HepG2 (cell line): ENCODE measurements at regions not wholly inside any gene's neighbourhood (a gene's known extent, or its start where the extent isn't known, plus 50 kb on each side); places are given as distances from the start of the nearest gene placed in this dataset.

ENCODE experiments used
- ATAC-seq: fragments of 200-7000 bp; cut with Tn5 transposase; 3 replicates; pipeline ENCODE4 v1.9.1; 2020; ENCODE audit warnings: mild to moderate bottlenecking, moderate library complexity
- BruUV-seq: library from RNA; stranded (reverse); fragments of 400-500 nt; replicated peaks from 2 replicates; lab custom pipeline; 2021; lab: Mats Ljungman, UMichigan
- CTCF ChIA-PET: fragments of 300-600 bp; formaldehyde crosslinking; extraction: SDS; loops from one replicate; lab custom pipeline; 2021; ENCODE audit warnings: low total read pairs, inconsistent platforms, low intra/inter-chr PET ratio; lab: Yijun Ruan, JAX
- POLR2A ChIA-PET: fragments of 350-600 bp; sonication (Branson Sonifier 250); formaldehyde crosslinking; loops from one replicate; lab custom pipeline; 2020; ENCODE audit warnings: antibody characterized with exemption, inconsistent platforms; lab: Yijun Ruan, JAX
- DNase-seq: peaks from one replicate; pipeline ENCODE4 v3.0.0-alpha.2; 2015; ENCODE audit warnings: low spot score
- FAIRE-seq: peaks from 3 replicates; lab custom pipeline; 2011; peaks lifted over from hg19 to GRCh38; lab: Jason Lieb, UNC
- H2AFZ ChIP-seq: one replicate; pipeline ENCODE4 v1.6.1; 2011; ENCODE audit warnings: low read length, inconsistent platforms
- H3K27ac ChIP-seq: fragments of 300-600 bp; 3 replicates; pipeline ENCODE4 v1.8.0; 2011; ENCODE audit warnings: mixed run types, mild to moderate bottlenecking, mixed read lengths, low read length, inconsistent platforms; ENCODE audit not compliant: insufficient read depth; ENCODE audit errors: extremely low read length
- H3K27me3 ChIP-seq, 2 experiments: fragments of 200-600 bp in 1 of 2; 2 replicates in 1 of 2; 3 replicates in 1 of 2; pipeline versions ENCODE4 v1.6.0 to v1.8.0; 2011; ENCODE audit warnings: low read length in 2 of 2, mild to moderate bottlenecking in 2 of 2, moderate library complexity in 2 of 2, inconsistent platforms in 1 of 2; ENCODE audit not compliant: insufficient read depth in 2 of 2, control insufficient read depth in 1 of 2
- H3K36me3 ChIP-seq, 2 experiments: fragments of 200-600 bp in 1 of 2; replicated peaks in 1 of 2; 2 replicates in 1 of 2; 3 replicates in 1 of 2; pipeline versions ENCODE4 v1.5.1 to v1.8.0; 2011; ENCODE audit warnings: low read length in 2 of 2, inconsistent platforms in 1 of 2; ENCODE audit not compliant: insufficient read depth in 2 of 2, control insufficient read depth in 1 of 2
- H3K4me1 ChIP-seq: 2 replicates; pipeline ENCODE4 v1.5.1; 2012; ENCODE audit warnings: low read length, inconsistent platforms; ENCODE audit not compliant: insufficient read depth
- H3K4me2 ChIP-seq: 2 replicates; pipeline ENCODE4 v1.6.0; 2011; ENCODE audit warnings: low read depth, low read length, inconsistent platforms
- H3K4me3 ChIP-seq, 3 experiments: fragments of 200-600 bp in 1 of 3; sonication (generic), shearing (Covaris generic) in 1 of 3; replicated peaks in 1 of 3; 2 replicates each; pipeline ENCODE4 v1.5.1; 2011 to 2016; ENCODE audit warnings: low read length in 3 of 3, inconsistent platforms in 2 of 3, low read depth in 2 of 3, mild to moderate bottlenecking in 2 of 3, control low read depth in 1 of 3, mixed read lengths in 1 of 3; ENCODE audit not compliant: insufficient read depth in 1 of 3
- H3K79me2 ChIP-seq: one replicate; pipeline ENCODE4 v1.6.1; 2011; ENCODE audit warnings: low read length, inconsistent platforms; ENCODE audit not compliant: insufficient read depth
- H3K9ac ChIP-seq: 2 replicates; pipeline ENCODE4 v1.6.0; 2011; ENCODE audit warnings: mild to moderate bottlenecking, low read depth, low read length, inconsistent platforms; ENCODE audit not compliant: insufficient read depth
- H3K9me3 ChIP-seq: 2 replicates; pipeline ENCODE4 v1.5.1; 2012; ENCODE audit warnings: mild to moderate bottlenecking, low read length
- H4K20me1 ChIP-seq: 2 replicates; pipeline ENCODE4 v1.6.0; 2011; ENCODE audit warnings: inconsistent platforms, mild to moderate bottlenecking, low read length, moderate library complexity; ENCODE audit not compliant: insufficient read depth
- HNF4A ChIP-seq: sonication (generic); formaldehyde crosslinking; IDR thresholded peaks from 2 replicates; pipeline ENCODE4 v1.4.0; 2020; ENCODE audit warnings: missing genetic modification reagents
- KDM1A ChIP-seq: IDR thresholded peaks from 2 replicates; pipeline ENCODE4 v1.6.1; 2016; ENCODE audit warnings: missing compliant biosample characterization
- MATR3 ChIP-seq: sonication (generic); formaldehyde crosslinking; IDR thresholded peaks from 2 replicates; pipeline ENCODE4 v1.4.0; 2020; ENCODE audit warnings: missing genetic modification reagents
- MTF1 ChIP-seq: sonication (generic); formaldehyde crosslinking; IDR thresholded peaks from 2 replicates; pipeline ENCODE4 v1.5.0; 2020; ENCODE audit warnings: missing genetic modification reagents
- NCOA1 ChIP-seq: sonication (generic); formaldehyde crosslinking; IDR thresholded peaks from 2 replicates; pipeline ENCODE4 v1.9.0; 2021; ENCODE audit warnings: missing genetic modification reagents
- ZNF10 ChIP-seq: sonication (generic); formaldehyde crosslinking; IDR thresholded peaks from 2 replicates; pipeline ENCODE4 v1.4.0; 2020; ENCODE audit warnings: mild to moderate bottlenecking, low read depth, missing genetic modification reagents, borderline replicate concordance
- ZNF484 ChIP-seq: sonication (generic); formaldehyde crosslinking; IDR thresholded peaks from 2 replicates; pipeline ENCODE4 v1.5.1; 2020; ENCODE audit warnings: mild to moderate bottlenecking, low read depth, missing genetic modification reagents, borderline replicate concordance
- ZNF510 ChIP-seq: sonication (generic); formaldehyde crosslinking; IDR thresholded peaks from 2 replicates; pipeline ENCODE4 v1.4.0; 2020; ENCODE audit warnings: low read depth, mild to moderate bottlenecking, missing genetic modification reagents
- ZNF557 ChIP-seq: sonication (generic); formaldehyde crosslinking; IDR thresholded peaks from 2 replicates; pipeline ENCODE4 v1.4.0; 2020; ENCODE audit warnings: missing genetic modification reagents
- WGBS: methylation state at CpG from one replicate; pipeline ENCODE4 v1.1.6; 2017; ENCODE audit warnings: low lambda C conversion rate; 5-methylcytosine and 5-hydroxymethylcytosine counted together
- in situ Hi-C: cut with HindIII; loops from 2 replicates; pipeline ENCODE4 v1.10.0; 2017; ENCODE audit warnings: low pct_unique_long_range_greater_than_20kb; ENCODE audit not compliant: extremely low pct_ligation_motif_present
- intact Hi-C: fragments of 100-400 bp; cut with micrococcal nuclease; formaldehyde crosslinking; loops from one replicate; pipeline ENCODE4 v1.10.0; 2022; ENCODE audit not compliant: unreplicated experiment
- TF ChIP-seq, protein P1 (sequence below): sonication (generic); formaldehyde crosslinking; IDR thresholded peaks from 2 replicates; pipeline ENCODE4 v1.5.1; 2020; ENCODE audit warnings: missing genetic modification reagents, mild to moderate bottlenecking, borderline replicate concordance

DNA sequence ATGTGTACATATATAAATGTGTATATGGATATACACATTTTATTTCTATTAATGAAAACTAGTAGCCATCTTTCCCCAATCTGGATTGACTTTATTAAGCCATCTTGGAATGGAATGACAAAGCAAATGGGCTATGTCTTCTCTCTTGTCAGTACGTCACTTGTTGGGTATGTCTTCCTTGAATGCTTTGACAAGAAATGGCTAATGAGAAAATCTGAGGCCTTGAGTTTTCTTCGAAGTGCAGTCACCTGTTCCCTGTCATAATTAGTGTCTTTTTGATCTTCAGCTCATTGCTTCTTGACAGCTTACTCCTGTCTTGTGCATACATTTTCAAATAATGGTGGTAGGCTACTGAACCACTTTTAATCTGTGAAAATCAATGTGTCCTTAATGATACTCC is 243.2 kb upstream of the RGMB start:
- no peaks in the 10 kb centered on the region for H4K20me1 ChIP-seq
- H3K27ac ChIP-seq: no peak overlapping the region
- no peak overlapping the region for H3K4me3 ChIP-seq
- no peak for FAIRE-seq
- H3K9me3 ChIP-seq: no peaks in the 10 kb centered on the region
- in situ Hi-C loops (no loop called here), intact Hi-C loops (no loop called here)
- H3K36me3 ChIP-seq: no peaks in the 10 kb centered on the region
- H3K4me2 ChIP-seq: no peak overlapping the region
- DNase-seq: no peak
- ChIA-PET CTCF (no interaction called here), POLR2A (no interaction called here)
- no peak for TF ChIP-seq ZNF484 (CRISPR knock-in tag)
- TF ChIP-seq MTF1 (CRISPR knock-in tag): no peak
- no peak for TF ChIP-seq NCOA1 (CRISPR knock-in tag)
- TF ChIP-seq, protein P1, sequence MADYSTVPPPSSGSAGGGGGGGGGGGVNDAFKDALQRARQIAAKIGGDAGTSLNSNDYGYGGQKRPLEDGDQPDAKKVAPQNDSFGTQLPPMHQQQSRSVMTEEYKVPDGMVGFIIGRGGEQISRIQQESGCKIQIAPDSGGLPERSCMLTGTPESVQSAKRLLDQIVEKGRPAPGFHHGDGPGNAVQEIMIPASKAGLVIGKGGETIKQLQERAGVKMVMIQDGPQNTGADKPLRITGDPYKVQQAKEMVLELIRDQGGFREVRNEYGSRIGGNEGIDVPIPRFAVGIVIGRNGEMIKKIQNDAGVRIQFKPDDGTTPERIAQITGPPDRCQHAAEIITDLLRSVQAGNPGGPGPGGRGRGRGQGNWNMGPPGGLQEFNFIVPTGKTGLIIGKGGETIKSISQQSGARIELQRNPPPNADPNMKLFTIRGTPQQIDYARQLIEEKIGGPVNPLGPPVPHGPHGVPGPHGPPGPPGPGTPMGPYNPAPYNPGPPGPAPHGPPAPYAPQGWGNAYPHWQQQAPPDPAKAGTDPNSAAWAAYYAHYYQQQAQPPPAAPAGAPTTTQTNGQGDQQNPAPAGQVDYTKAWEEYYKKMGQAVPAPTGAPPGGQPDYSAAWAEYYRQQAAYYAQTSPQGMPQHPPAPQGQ: no peak
- no peak for TF ChIP-seq HNF4A
- 0% methylated on average over 2 of the region's 2 CpGs for WGBS
- H3K9ac ChIP-seq: no peak overlapping the region
- H2AFZ ChIP-seq: no peak overlapping the region
- no peaks in the 10 kb centered on the region; a peak in 1 of 5 replicates for H3K27me3 ChIP-seq
- no TSS peak for BruUV-seq
- no peaks in the 10 kb centered on the region for H3K4me1 ChIP-seq
- H3K79me2 ChIP-seq: no peaks in the 10 kb centered on the region
- no peak for ATAC-seq

GRCh38 chr5:98535901-98536300 is 237.6 kb upstream of the RGMB start:
- in situ Hi-C loops (no loop called here), intact Hi-C loops (no loop called here)
- no peak overlapping the region for H3K27ac ChIP-seq
- TF ChIP-seq ZNF10 (CRISPR knock-in tag): no peak
- TF ChIP-seq ZNF557: no peak
- no peak for TF ChIP-seq ZNF510 (CRISPR knock-in tag)
- no peak for TF ChIP-seq KDM1A (CRISPR knock-in tag)
- no peak for TF ChIP-seq MATR3 (CRISPR knock-in tag)
- ChIA-PET POLR2A (no interaction called here), CTCF (no interaction called here)
- H3K36me3 ChIP-seq: no peaks in the 10 kb centered on the region
- no peak overlapping the region for H3K4me2 ChIP-seq
- no peaks in the 10 kb centered on the region; a peak in 1 of 5 replicates for H3K27me3 ChIP-seq
- H2AFZ ChIP-seq: no peak overlapping the region
- DNase-seq (no peak), FAIRE-seq (no peak), ATAC-seq (no peak)
- 0% methylated on average over 4 of the region's 4 CpGs for WGBS
- H4K20me1 ChIP-seq: no peaks in the 10 kb centered on the region
- H3K9me3 ChIP-seq: no peaks in the 10 kb centered on the region
- BruUV-seq: no TSS peak
- no peaks in the 10 kb centered on the region for H3K4me1 ChIP-seq
- no peak overlapping the region for H3K4me3 ChIP-seq
- H3K9ac ChIP-seq: no peak overlapping the region
- H3K79me2 ChIP-seq: no peaks in the 10 kb centered on the region
